OCI-LY7 (cell line): ENCODE measurements at regions not wholly inside any gene's neighbourhood (a gene's known extent, or its start where the extent isn't known, plus 50 kb on each side); places are given as distances from the start of the nearest gene placed in this dataset.

Source experiments
- EZH2phosphoT487 ChIP-seq: fragments of 200-600 bp; sonication (generic); IDR thresholded peaks from 2 replicates; pipeline ENCODE4 v1.6.1; 2018; ENCODE audit warnings: low read depth, borderline replicate concordance, mild to moderate bottlenecking, mixed run types, antibody characterized with exemption, low read length, moderate library complexity, mixed read lengths
- TF ChIP-seq, protein P1 (sequence below): fragments of 200-600 bp; sonication (generic); conservative IDR thresholded peaks from 2 replicates; pipeline ENCODE4 v1.5.1; 2014; ENCODE audit warnings: mild to moderate bottlenecking, antibody characterized with exemption, low read length, moderate library complexity, mixed read lengths

- TF ChIP-seq, protein P1, sequence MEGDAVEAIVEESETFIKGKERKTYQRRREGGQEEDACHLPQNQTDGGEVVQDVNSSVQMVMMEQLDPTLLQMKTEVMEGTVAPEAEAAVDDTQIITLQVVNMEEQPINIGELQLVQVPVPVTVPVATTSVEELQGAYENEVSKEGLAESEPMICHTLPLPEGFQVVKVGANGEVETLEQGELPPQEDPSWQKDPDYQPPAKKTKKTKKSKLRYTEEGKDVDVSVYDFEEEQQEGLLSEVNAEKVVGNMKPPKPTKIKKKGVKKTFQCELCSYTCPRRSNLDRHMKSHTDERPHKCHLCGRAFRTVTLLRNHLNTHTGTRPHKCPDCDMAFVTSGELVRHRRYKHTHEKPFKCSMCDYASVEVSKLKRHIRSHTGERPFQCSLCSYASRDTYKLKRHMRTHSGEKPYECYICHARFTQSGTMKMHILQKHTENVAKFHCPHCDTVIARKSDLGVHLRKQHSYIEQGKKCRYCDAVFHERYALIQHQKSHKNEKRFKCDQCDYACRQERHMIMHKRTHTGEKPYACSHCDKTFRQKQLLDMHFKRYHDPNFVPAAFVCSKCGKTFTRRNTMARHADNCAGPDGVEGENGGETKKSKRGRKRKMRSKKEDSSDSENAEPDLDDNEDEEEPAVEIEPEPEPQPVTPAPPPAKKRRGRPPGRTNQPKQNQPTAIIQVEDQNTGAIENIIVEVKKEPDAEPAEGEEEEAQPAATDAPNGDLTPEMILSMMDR = no peak
- TF ChIP-seq EZH2phosphoT487 = no peak
Measured at GRCh38 chr3:101134331-101134730, 141.1 kb upstream of the ABI3BP start.
